ENCODE measurements at regions not wholly inside any gene's neighbourhood (a gene's known extent, or its start where the extent isn't known, plus 50 kb on each side); places are given as distances from the start of the nearest gene placed in this dataset.

- peaks cover 5% of the 10 kb centered on the region for H3K27me3 Mint-ChIP-seq
- POLR2A ChIA-PET = interaction anchor here (0.6 kb wide), 1 partner anchor 546 kb away, joined by 3 read pairs; no protein-coding TSS in a partner anchor
- DNase-seq = peak; percentile 80
- H3K4me3 ChIP-seq (ENCODE audit: control extremely low read depth in 1 of 5, extremely low read depth in 1 of 5, insufficient read depth in 1 of 5, low read depth in 2 of 5, low read length in 4 of 5) = no peak overlapping the region
- intact Hi-C loops (cut with micrococcal nuclease) = loop anchor here (1.0 to 5.0 kb wide), 2 partner anchors 62 to 192 kb away; no protein-coding TSS in a partner anchor
- no peaks in the 10 kb centered on the region for H3K9me3 ChIP-seq (ENCODE audit: control extremely low read depth in 1 of 3, control insufficient read depth in 2 of 3, insufficient read depth in 1 of 3, low read length in 2 of 3)
- ATAC-seq (ENCODE audit: low read depth) = peak; percentile 82
- peaks cover 8 to 9% of the 10 kb centered on the region in 2 donors for H3K4me1 ChIP-seq (ENCODE audit: control insufficient read depth in 2 of 2, insufficient read depth in 2 of 2, low read length in 2 of 2)
- H3K27ac Mint-ChIP-seq = no peak overlapping the region
- no peaks in the 10 kb centered on the region for H3K79me2 ChIP-seq (ENCODE audit: control insufficient read depth, insufficient read depth, low read length)
- H3K36me3 ChIP-seq (replicated peaks in 1 of 2; ENCODE audit: control extremely low read depth in 1 of 2, control insufficient read depth in 1 of 2, extremely low read depth in 1 of 2, insufficient read depth in 2 of 2, low read length in 1 of 2) = no peaks in the 10 kb centered on the region
- no peak overlapping the region for H3K4me3 Mint-ChIP-seq
- no peak overlapping the region for H3K9ac ChIP-seq (ENCODE audit: low read length)
- H3K4me2 ChIP-seq (replicated peaks; ENCODE audit: low read depth, low read length, poor library complexity, severe bottlenecking) = peak overlapping the region; percentile 58
- H4K20me1 ChIP-seq (ENCODE audit: control insufficient read depth, insufficient read depth, low read length, poor library complexity, severe bottlenecking) = no peaks in the 10 kb centered on the region
- H3K9me3 Mint-ChIP-seq (ENCODE audit: insufficient read depth) = no peaks in the 10 kb centered on the region
- no peaks in the 10 kb centered on the region for H3K27me3 ChIP-seq (replicated peaks in 1 of 4; ENCODE audit: control extremely low read depth in 1 of 4, control insufficient read depth in 3 of 4, insufficient read depth in 4 of 4, low read length in 3 of 4)
- H3K4me1 Mint-ChIP-seq = peaks cover 16% of the 10 kb centered on the region
- TF ChIP-seq CTCF (IDR thresholded peaks at IDR 0.05) (peak; percentile 86), EZH2 (IDR thresholded peaks at IDR 0.05; ENCODE audit: borderline replicate concordance, insufficient read depth, low read depth, low read length, poor library complexity, severe bottlenecking) (no peak)
- H2AFZ ChIP-seq (ENCODE audit: insufficient read depth, low read depth, low read length, poor library complexity, severe bottlenecking) = peak overlapping the region; percentile 52
- no peak overlapping the region for H3K27ac ChIP-seq (ENCODE audit: low read length in 2 of 2)
- 48% methylated on average over 17 of the region's 21 CpGs for WGBS (ENCODE audit: insufficient coverage)
- CTCF ChIA-PET = interaction anchor here (0.6 to 6.2 kb wide), 30 partner anchors 9 to 1233 kb away, joined by 3 to 57 read pairs (median 4); partner anchors contain the start of gene SYN3
Measured at GRCh38 chr22:33209930-33210784, 152.0 kb upstream of the SYN3 start.

- H3K4me3 ChIP-seq (ENCODE audit: control extremely low read depth in 1 of 5, extremely low read depth in 1 of 5, insufficient read depth in 1 of 5, low read depth in 2 of 5, low read length in 4 of 5) = no peak overlapping the region
- CTCF ChIA-PET = interaction anchor here (1.0 to 5.6 kb wide), 9 partner anchors 8 to 187 kb away, joined by 3 to 79 read pairs (median 3); no protein-coding TSS in a partner anchor
- WGBS (ENCODE audit: insufficient coverage) = 33% methylated on average over 1 of the region's 1 CpG
- Mint-ChIP-seq H3K27me3 (peaks cover 5% of the 10 kb centered on the region), H3K9me3 (ENCODE audit: insufficient read depth) (no peaks in the 10 kb centered on the region), H3K27ac (no peak overlapping the region), H3K4me1 (peaks cover 34% of the 10 kb centered on the region), H3K4me3 (peak overlapping the region; percentile 20)
- intact Hi-C loops (cut with micrococcal nuclease) = no loop called here
- peak; percentile 38 for DNase-seq
- TF ChIP-seq CTCF (IDR thresholded peaks at IDR 0.05) = no peak
- no peak for TF ChIP-seq EZH2 (IDR thresholded peaks at IDR 0.05; ENCODE audit: borderline replicate concordance, insufficient read depth, low read depth, low read length, poor library complexity, severe bottlenecking)
- H3K36me3 ChIP-seq (replicated peaks in 1 of 2; ENCODE audit: control extremely low read depth in 1 of 2, control insufficient read depth in 1 of 2, extremely low read depth in 1 of 2, insufficient read depth in 2 of 2, low read length in 1 of 2) = no peaks in the 10 kb centered on the region
- POLR2A ChIA-PET = no interaction called here
- no peaks in the 10 kb centered on the region for H3K27me3 ChIP-seq (replicated peaks in 1 of 4; ENCODE audit: control extremely low read depth in 1 of 4, control insufficient read depth in 3 of 4, insufficient read depth in 4 of 4, low read length in 3 of 4)
- no peak overlapping the region for H3K9ac ChIP-seq (ENCODE audit: low read length)
- no peak overlapping the region for H2AFZ ChIP-seq (ENCODE audit: insufficient read depth, low read depth, low read length, poor library complexity, severe bottlenecking)
- H4K20me1 ChIP-seq (ENCODE audit: control insufficient read depth, insufficient read depth, low read length, poor library complexity, severe bottlenecking) = no peaks in the 10 kb centered on the region
- peak overlapping the region in 1 of 2 donors; percentile 27 for H3K27ac ChIP-seq (ENCODE audit: low read length in 2 of 2)
- no peak for ATAC-seq (ENCODE audit: low read depth)
- peak overlapping the region; percentile 58 for H3K4me2 ChIP-seq (replicated peaks; ENCODE audit: low read depth, low read length, poor library complexity, severe bottlenecking)
- H3K9me3 ChIP-seq (ENCODE audit: control extremely low read depth in 1 of 3, control insufficient read depth in 2 of 3, insufficient read depth in 1 of 3, low read length in 2 of 3) = peaks cover 0 to 1% (median 0%) of the 10 kb centered on the region in 3 donors
- peaks cover 29 to 36% of the 10 kb centered on the region in 2 donors for H3K4me1 ChIP-seq (ENCODE audit: control insufficient read depth in 2 of 2, insufficient read depth in 2 of 2, low read length in 2 of 2)
- no peaks in the 10 kb centered on the region for H3K79me2 ChIP-seq (ENCODE audit: control insufficient read depth, insufficient read depth, low read length)
Measured at GRCh38 chr22:33204408-33204807, 146.2 kb upstream of the SYN3 start.
